ENCODE measurements at regions not wholly inside any gene's neighbourhood (a gene's known extent, or its start where the extent isn't known, plus 50 kb on each side); places are given as distances from the start of the nearest gene placed in this dataset.
"Not testable (repeated sequence)": the region's sequence is repeated elsewhere in the genome, so short reads cannot be mapped to it uniquely, and the experiment has no call there.

DNA sequence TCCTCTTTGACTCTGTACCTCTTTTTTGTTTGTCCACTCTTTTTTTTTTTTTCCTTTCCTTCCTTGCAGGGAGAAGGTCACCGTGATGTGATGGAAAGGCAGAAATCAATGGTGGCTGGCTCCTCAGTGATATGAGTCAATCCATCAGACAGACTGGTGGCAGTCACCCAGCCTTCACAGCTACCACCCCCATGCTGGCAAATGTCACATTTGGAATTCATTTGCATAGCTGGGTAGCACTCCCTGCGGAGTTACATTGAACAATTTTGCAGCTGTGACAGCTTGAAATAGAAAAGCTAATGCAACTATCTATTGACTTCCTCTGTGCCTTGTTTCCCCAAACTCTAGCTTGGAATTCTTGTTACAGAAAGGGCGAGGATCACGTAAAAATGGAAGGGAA, 668.4 kb downstream of the C6orf118 start:
- no peak overlapping the region for H3K27ac ChIP-seq (ENCODE audit: low read depth, low read length)
- H3K4me3 ChIP-seq (ENCODE audit: low read depth, low read length) = no peak overlapping the region

DNA sequence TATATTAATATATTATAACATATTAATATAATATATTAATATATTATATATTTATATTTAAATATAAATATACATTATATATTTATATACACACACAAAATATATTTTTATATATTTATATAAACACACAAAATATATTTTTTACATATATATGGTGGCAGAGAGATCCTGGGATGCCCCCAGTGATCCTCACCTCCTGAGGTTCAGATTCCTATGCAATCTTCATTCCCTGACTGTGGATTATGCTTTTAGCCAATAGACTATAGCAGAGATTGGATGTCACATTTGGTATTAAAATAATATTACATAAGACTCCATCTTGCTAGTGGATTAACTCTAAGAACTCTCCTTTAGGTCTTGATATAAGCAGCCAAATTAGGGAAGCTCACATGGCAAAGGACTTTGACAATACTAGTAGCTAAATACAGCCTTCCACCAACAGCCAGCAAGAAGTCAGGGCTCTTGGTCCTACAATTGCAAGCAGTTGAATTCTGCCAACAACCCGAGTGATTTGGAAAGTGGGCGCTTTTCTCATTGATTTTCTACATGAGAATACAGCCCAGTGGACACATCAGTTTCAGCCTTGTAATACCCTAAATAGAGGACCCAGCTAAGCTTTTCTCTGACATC, 681.0 kb downstream of the C6orf118 start:
- H3K36me3 ChIP-seq (ENCODE audit: control insufficient read depth, insufficient read depth, low read length) = no peaks in the 10 kb centered on the region
- H3K27me3 ChIP-seq (ENCODE audit: control insufficient read depth, insufficient read depth, low read length) = no peaks in the 10 kb centered on the region
- no peaks in the 10 kb centered on the region for H3K9me3 ChIP-seq (ENCODE audit: control insufficient read depth, insufficient read depth, low read depth, low read length)
- H3K9ac ChIP-seq (ENCODE audit: low read length) = no peak overlapping the region
- no peaks in the 10 kb centered on the region for H3K4me1 ChIP-seq (ENCODE audit: control insufficient read depth, insufficient read depth, low read length)
- no peak overlapping the region for H3K4me3 ChIP-seq (ENCODE audit: low read depth, low read length)
- no peak overlapping the region for H3K27ac ChIP-seq (ENCODE audit: low read depth, low read length)

More for the DNA sequence above, 668.4 kb downstream of the C6orf118 start:
- Histone ChIP-seq H3K9me3 (ENCODE audit: control insufficient read depth, insufficient read depth, low read depth, low read length) (no peaks in the 10 kb centered on the region), H3K36me3 (ENCODE audit: control insufficient read depth, insufficient read depth, low read length) (no peaks in the 10 kb centered on the region), H3K9ac (ENCODE audit: low read length) (no peak overlapping the region), H3K27me3 (ENCODE audit: control insufficient read depth, insufficient read depth, low read length) (no peaks in the 10 kb centered on the region), H3K4me1 (ENCODE audit: control insufficient read depth, insufficient read depth, low read length) (peaks cover 2% of the 10 kb centered on the region; the same call in 1 of the 2 replicates)

DNA sequence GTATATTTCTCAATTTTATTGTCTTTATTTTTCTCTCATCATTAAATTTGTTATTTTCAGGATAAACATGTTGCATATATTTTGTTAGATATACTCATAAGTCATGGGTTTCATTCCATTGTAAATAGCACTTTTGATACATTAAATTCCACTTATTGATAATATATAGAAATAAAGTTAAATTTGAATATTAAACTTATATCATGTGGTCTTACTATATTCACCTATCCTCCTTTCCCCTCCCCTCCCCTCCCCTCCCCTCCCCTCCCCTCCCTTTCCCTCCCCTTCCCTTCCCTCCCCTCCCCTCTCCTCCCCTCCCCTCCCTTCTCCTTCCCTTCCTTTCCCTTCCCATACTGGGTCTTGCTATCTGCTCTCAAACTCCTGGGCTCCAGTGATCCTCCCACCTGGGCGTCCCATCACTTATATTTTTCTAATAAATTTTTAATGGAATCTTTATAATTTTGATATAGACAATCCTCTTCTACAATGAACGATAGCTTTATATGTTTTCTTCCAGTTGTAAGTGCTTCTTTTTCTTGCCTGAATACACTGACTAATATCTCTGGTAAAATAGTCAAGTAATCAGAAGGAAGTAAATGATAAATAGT, 692.4 kb downstream of the C6orf118 start:
- no peaks in the 10 kb centered on the region for H3K9me3 ChIP-seq (ENCODE audit: control insufficient read depth, insufficient read depth, low read depth, low read length)
- no peak overlapping the region for H3K4me3 ChIP-seq (ENCODE audit: low read depth, low read length)
- H3K9ac ChIP-seq (ENCODE audit: low read length) = no peak overlapping the region

DNA sequence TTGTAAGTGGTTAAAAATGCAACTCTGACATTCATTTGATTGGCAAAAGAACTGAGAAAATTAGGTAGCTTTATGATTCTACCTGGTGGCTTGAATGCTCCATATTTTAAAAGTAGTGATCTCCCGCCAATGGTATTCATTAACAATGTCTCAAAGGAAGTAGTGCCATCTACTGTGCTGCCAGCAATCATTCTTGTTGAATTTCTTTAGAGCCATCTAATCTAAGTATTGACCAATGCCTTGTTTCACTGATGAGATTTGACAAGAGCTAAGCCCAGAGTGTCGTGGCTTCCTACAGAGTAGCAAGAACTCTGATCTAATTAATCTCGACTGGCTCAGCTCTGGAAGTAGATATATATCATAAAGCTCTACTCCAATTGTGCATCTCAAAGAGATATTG, 696.7 kb downstream of the C6orf118 start:
- no peaks in the 10 kb centered on the region for H3K27me3 ChIP-seq (ENCODE audit: control insufficient read depth, insufficient read depth, low read length)
- H3K27ac ChIP-seq (ENCODE audit: low read depth, low read length) = no peak overlapping the region
- H3K9ac ChIP-seq (ENCODE audit: low read length) = no peak overlapping the region
- H3K4me1 ChIP-seq (ENCODE audit: control insufficient read depth, insufficient read depth, low read length) = no peaks in the 10 kb centered on the region
- no peaks in the 10 kb centered on the region for H3K9me3 ChIP-seq (ENCODE audit: control insufficient read depth, insufficient read depth, low read depth, low read length)
- H3K4me3 ChIP-seq (ENCODE audit: low read depth, low read length) = no peak overlapping the region
- no peaks in the 10 kb centered on the region for H3K36me3 ChIP-seq (ENCODE audit: control insufficient read depth, insufficient read depth, low read length)

More for the DNA sequence above, 692.4 kb downstream of the C6orf118 start:
- no peaks in the 10 kb centered on the region for H3K4me1 ChIP-seq (ENCODE audit: control insufficient read depth, insufficient read depth, low read length)
- H3K27ac ChIP-seq (ENCODE audit: low read depth, low read length) = no peak overlapping the region
- H3K36me3 ChIP-seq (ENCODE audit: control insufficient read depth, insufficient read depth, low read length) = no peaks in the 10 kb centered on the region
- no peaks in the 10 kb centered on the region for H3K27me3 ChIP-seq (ENCODE audit: control insufficient read depth, insufficient read depth, low read length)

DNA sequence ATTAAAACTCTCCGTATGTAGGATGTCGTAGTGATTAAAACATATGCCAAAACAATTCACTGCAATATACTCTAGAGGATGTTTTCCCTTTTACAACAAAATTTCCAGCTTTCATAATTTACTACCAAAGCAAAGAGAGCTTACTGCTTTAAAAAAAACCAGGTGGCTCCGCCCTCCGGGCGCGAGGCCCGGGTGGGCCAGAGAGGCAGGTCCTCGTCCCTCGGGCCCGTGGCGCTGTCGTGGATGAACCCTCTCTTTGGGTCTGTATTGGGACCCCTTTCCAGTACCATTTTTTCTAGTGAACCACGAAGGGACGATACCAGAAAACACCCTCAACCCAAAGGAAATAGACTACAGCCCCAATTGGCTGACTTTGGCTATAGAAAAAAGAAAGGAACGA, 698.5 kb downstream of the C6orf118 start:
- not testable (repeated sequence) for H3K4me3 ChIP-seq (ENCODE audit: low read depth, low read length); H3K4me1 ChIP-seq (ENCODE audit: control insufficient read depth, insufficient read depth, low read length); H3K27ac ChIP-seq (ENCODE audit: low read depth, low read length); H3K9me3 ChIP-seq (ENCODE audit: control insufficient read depth, insufficient read depth, low read depth, low read length); H3K27me3 ChIP-seq (ENCODE audit: control insufficient read depth, insufficient read depth, low read length); H3K36me3 ChIP-seq (ENCODE audit: control insufficient read depth, insufficient read depth, low read length); H3K9ac ChIP-seq (ENCODE audit: low read length)

DNA sequence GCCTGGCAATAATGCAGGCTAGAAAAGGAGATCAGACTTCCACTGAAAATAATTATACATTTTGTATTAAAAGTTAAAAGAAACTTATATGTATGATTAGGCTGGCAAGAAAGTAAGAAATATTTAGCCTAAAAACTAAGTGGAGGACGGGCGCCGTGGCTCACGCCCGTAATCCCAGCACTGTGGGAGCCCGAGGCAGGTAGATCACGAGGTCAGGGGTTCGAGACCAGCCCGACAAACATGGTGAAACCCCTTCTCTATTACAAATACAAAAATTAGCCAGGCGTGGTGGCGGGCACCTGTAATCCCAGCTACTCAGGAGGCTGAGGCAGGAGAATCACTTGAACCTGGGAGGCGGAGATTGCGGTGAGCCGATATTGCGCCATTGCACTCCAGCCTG, 707.0 kb downstream of the C6orf118 start:
- not testable (repeated sequence) for H3K27me3 ChIP-seq (ENCODE audit: control insufficient read depth, insufficient read depth, low read length)

DNA sequence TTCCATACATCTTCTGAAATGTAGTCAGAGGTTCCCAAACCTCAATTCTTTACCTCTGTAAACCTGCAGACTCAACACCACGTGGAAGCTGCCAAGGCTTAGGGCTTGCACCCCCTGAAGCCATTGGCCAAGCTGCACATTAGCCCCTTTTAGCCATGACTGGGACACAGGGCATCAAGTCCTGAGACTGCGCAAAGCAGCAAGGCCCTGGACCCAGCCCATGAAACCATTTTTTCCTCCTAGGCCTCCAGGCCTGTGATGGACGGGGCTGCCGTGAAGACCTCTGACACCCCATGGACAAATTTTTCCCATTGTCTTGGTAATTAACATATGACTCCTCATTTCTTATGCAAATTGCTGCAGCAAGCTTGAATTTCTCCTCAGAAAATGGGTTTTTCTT, 727.8 kb downstream of the C6orf118 start:
- no peaks in the 10 kb centered on the region for H3K36me3 ChIP-seq (ENCODE audit: control insufficient read depth, insufficient read depth, low read length)
- no peaks in the 10 kb centered on the region for H3K4me1 ChIP-seq (ENCODE audit: control insufficient read depth, insufficient read depth, low read length)
- no peak overlapping the region for H3K9ac ChIP-seq (ENCODE audit: low read length)
- H3K27me3 ChIP-seq (ENCODE audit: control insufficient read depth, insufficient read depth, low read length) = no peaks in the 10 kb centered on the region
- peaks cover 47% of the 10 kb centered on the region for H3K9me3 ChIP-seq (ENCODE audit: control insufficient read depth, insufficient read depth, low read depth, low read length)
- no peak overlapping the region for H3K27ac ChIP-seq (ENCODE audit: low read depth, low read length)
- no peak overlapping the region for H3K4me3 ChIP-seq (ENCODE audit: low read depth, low read length)

More for the DNA sequence above, 707.0 kb downstream of the C6orf118 start:
- not testable (repeated sequence) for H3K9ac ChIP-seq (ENCODE audit: low read length); H3K4me3 ChIP-seq (ENCODE audit: low read depth, low read length); H3K27ac ChIP-seq (ENCODE audit: low read depth, low read length); H3K9me3 ChIP-seq (ENCODE audit: control insufficient read depth, insufficient read depth, low read depth, low read length); H3K4me1 ChIP-seq (ENCODE audit: control insufficient read depth, insufficient read depth, low read length); H3K36me3 ChIP-seq (ENCODE audit: control insufficient read depth, insufficient read depth, low read length)

DNA sequence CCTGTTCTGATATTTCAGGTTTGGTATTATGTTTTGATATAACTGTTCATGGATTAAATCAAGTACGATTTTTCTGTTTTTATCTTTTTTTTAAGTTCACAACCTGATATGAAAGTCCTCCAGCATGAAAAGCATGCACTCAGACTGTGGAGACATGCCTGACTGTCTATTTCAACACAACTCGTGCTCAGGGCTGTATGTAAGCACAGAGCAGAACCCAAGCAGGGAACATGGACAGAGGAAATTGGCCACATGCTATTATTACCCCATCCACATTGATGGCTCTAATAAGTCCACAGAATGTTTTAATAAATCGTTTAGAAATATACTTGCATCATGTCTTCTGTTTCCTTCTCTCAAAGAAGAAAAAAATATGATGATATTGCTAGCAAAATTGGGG, 730.4 kb downstream of the C6orf118 start:
- no peak overlapping the region for H3K9ac ChIP-seq (ENCODE audit: low read length)
- no peaks in the 10 kb centered on the region for H3K36me3 ChIP-seq (ENCODE audit: control insufficient read depth, insufficient read depth, low read length)
- H3K27ac ChIP-seq (ENCODE audit: low read depth, low read length) = no peak overlapping the region
- peaks cover 51% of the 10 kb centered on the region for H3K9me3 ChIP-seq (ENCODE audit: control insufficient read depth, insufficient read depth, low read depth, low read length)
- no peaks in the 10 kb centered on the region for H3K4me1 ChIP-seq (ENCODE audit: control insufficient read depth, insufficient read depth, low read length)
- H3K27me3 ChIP-seq (ENCODE audit: control insufficient read depth, insufficient read depth, low read length) = no peaks in the 10 kb centered on the region
- no peak overlapping the region for H3K4me3 ChIP-seq (ENCODE audit: low read depth, low read length)

DNA sequence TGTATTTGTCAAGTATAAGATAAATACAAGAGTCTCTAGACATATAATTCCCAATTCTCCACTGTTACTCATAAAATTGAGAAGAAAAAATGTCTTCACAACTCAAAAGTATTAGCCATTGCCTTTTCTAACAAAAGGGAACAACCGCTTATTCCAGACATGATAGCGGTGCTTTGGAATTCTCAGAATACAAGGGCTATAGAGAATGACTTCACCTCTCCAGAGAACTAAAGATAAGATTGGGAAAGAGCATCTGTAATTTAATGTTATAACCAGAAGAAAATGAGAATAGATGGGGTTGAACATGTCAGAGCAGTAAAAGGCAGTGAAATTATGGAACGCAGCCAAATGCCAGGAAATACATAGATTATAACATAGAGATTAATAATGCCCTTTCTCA, 730.8 kb downstream of the C6orf118 start:
- H3K4me3 ChIP-seq (ENCODE audit: low read depth, low read length) = no peak overlapping the region
- H3K27me3 ChIP-seq (ENCODE audit: control insufficient read depth, insufficient read depth, low read length) = no peaks in the 10 kb centered on the region
- H3K9me3 ChIP-seq (ENCODE audit: control insufficient read depth, insufficient read depth, low read depth, low read length) = peaks cover 48% of the 10 kb centered on the region
- no peak overlapping the region for H3K27ac ChIP-seq (ENCODE audit: low read depth, low read length)
- H3K9ac ChIP-seq (ENCODE audit: low read length) = no peak overlapping the region
- no peaks in the 10 kb centered on the region for H3K36me3 ChIP-seq (ENCODE audit: control insufficient read depth, insufficient read depth, low read length)
- no peaks in the 10 kb centered on the region for H3K4me1 ChIP-seq (ENCODE audit: control insufficient read depth, insufficient read depth, low read length)

DNA sequence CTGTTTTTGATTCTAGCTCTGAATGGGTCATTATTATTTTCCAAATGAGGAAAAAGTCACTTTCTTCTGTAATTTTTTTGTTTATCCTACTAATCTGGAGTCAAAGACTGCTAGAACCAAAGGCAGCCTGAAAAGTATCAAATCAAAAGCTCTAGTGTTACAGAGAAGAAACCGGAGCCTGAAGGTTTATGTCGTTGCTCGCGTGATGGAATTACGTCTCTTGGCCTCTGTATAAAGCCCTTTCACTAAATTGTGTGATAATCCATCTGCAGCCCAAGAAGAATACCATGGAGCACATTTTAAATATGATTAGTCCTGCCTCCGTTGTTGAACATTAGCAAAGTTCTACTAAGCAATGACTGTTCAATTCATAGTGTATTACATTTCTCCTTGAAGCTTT, 738.6 kb downstream of the C6orf118 start:
- Histone ChIP-seq H3K27ac (ENCODE audit: low read depth, low read length) (no peak overlapping the region), H3K9ac (ENCODE audit: low read length) (no peak overlapping the region), H3K4me3 (ENCODE audit: low read depth, low read length) (no peak overlapping the region), H3K36me3 (ENCODE audit: control insufficient read depth, insufficient read depth, low read length) (no peaks in the 10 kb centered on the region), H3K27me3 (ENCODE audit: control insufficient read depth, insufficient read depth, low read length) (no peaks in the 10 kb centered on the region), H3K4me1 (ENCODE audit: control insufficient read depth, insufficient read depth, low read length) (peaks cover 3% of the 10 kb centered on the region; the same call in 1 of the 2 replicates), H3K9me3 (ENCODE audit: control insufficient read depth, insufficient read depth, low read depth, low read length) (peaks cover 29% of the 10 kb centered on the region)

DNA sequence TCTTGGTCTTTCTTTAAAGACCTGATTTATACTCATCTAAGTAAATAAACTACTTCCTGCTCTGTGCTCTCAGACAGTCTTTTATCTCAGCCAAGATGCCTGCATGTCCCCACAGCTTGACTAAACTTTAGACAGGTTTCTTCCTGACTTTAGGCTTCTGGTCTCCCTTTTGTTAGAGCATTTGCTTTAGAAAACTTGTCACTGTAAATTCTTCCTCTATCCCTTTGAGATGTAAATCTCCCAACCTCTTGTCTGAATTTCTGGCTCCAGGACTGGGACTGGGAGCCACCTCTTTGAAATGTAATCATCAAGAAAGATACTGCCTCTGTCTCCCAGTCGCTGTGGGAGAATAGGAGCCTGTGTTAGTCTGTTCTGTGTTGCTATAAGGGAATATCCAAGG, 739.9 kb downstream of the C6orf118 start:
- H3K27me3 ChIP-seq (ENCODE audit: control insufficient read depth, insufficient read depth, low read length) = no peaks in the 10 kb centered on the region
- no peak overlapping the region for H3K9ac ChIP-seq (ENCODE audit: low read length)
- H3K27ac ChIP-seq (ENCODE audit: low read depth, low read length) = no peak overlapping the region
- H3K4me3 ChIP-seq (ENCODE audit: low read depth, low read length) = no peak overlapping the region
- peaks cover 26% of the 10 kb centered on the region for H3K9me3 ChIP-seq (ENCODE audit: control insufficient read depth, insufficient read depth, low read depth, low read length)
- peaks cover 3% of the 10 kb centered on the region; the same call in 1 of the 2 replicates for H3K4me1 ChIP-seq (ENCODE audit: control insufficient read depth, insufficient read depth, low read length)
- H3K36me3 ChIP-seq (ENCODE audit: control insufficient read depth, insufficient read depth, low read length) = no peaks in the 10 kb centered on the region
